ENCODE measurements at regions not wholly inside any gene's neighbourhood (a gene's known extent, or its start where the extent isn't known, plus 50 kb on each side); places are given as distances from the start of the nearest gene placed in this dataset.

DNA sequence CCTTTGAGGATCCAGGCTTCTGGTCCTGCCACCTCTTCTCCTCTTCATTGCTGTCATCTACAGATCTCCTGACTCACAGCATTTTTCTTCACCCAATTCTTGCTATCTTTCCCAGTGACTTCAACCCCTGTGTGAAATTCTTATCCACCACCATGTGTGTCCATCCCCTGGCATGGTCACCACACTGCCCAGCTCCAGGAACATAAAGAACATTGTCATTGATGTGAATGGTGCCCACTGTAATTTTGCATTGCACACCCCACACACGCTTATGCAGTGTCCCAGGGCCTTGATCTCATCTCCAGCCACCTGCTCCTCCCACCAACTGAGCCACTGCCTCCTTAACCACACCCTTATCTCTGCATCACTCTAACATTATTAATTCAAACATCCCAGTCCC, 85.3 kb downstream of the C1D start:
- no peak for DNase-seq (ENCODE audit: low spot score)

DNA sequence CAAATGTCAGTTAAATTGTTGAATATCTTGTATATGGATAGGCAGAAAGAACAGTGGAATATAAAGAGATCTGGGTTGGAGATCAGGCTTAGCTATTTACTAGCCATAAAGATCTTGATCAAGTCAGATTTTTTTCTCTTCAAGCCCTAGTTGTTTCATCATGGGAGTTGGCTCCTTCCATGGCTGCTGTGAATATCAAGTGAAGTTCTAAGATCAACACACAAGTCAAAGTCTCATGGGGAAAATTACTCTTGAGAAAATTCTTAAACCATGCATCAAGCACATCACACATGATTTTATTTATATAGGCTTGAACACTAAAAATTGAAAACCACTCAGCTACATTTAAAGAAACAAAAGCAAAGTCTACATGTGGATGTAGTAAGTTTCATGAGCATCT, 79.8 kb downstream of the C1D start:
- DNase-seq (ENCODE audit: low spot score), result no peak

DNA sequence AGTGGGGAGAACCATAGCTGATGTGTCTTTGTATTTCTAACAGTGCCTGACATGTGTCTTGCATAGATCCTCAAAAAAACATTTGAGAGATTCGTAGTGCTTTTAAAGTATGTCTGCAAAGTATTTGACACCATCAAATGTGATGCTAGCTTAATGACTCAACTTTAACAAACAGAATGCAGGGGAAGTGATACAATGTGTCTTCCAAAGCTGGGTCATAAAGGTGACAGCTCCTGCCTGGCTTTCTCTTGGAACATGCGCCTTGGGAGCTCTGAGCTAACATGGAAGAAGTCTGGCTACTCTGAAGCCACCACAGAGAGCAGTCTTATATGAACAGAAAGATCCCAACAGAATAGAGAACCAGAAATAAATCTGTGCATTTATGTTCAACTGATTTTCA, 78.2 kb downstream of the C1D start:
- DNase-seq (ENCODE audit: low spot score), result no peak

GRCh38 chr2:67985586-67985985, 77.2 kb downstream of the C1D start:
- no peak for DNase-seq (ENCODE audit: low spot score)

GRCh38 chr2:67986258-67986657, 76.5 kb downstream of the C1D start:
- no peak for DNase-seq (ENCODE audit: low spot score)

Measured in Ammon's horn (tissue), 1 donor.